Endodermal cell (in vitro differentiated cells): ENCODE measurements at regions not wholly inside any gene's neighbourhood (a gene's known extent, or its start where the extent isn't known, plus 50 kb on each side); places are given as distances from the start of the nearest gene placed in this dataset.

ENCODE experiments used
- DNase-seq: peaks from one replicate; pipeline ENCODE4 v3.0.0-alpha.2; 2017
- H3K27ac ChIP-seq: 2 replicates; pipeline ENCODE4 v1.5.1; 2013; ENCODE audit warnings: mild to moderate bottlenecking, low read depth, low read length, moderate library complexity
- H3K27me3 ChIP-seq: 2 replicates; pipeline ENCODE4 v1.6.1; 2013; ENCODE audit warnings: mild to moderate bottlenecking, low read length, moderate library complexity; ENCODE audit not compliant: insufficient read depth, control insufficient read depth, poor library complexity, severe bottlenecking
- H3K36me3 ChIP-seq: 2 replicates; pipeline ENCODE4 v1.7.0; 2013; ENCODE audit warnings: mild to moderate bottlenecking, low read length, moderate library complexity; ENCODE audit not compliant: control insufficient read depth, insufficient read depth
- H3K4me1 ChIP-seq: one replicate; pipeline ENCODE4 v1.7.0; 2013; ENCODE audit warnings: low read length; ENCODE audit not compliant: control insufficient read depth, insufficient read depth
- H3K4me3 ChIP-seq: 2 replicates; pipeline ENCODE4 v1.5.1; 2013; ENCODE audit warnings: mild to moderate bottlenecking, low read length, moderate library complexity
- H3K9ac ChIP-seq: 2 replicates; pipeline ENCODE4 v1.6.1; 2013; ENCODE audit warnings: mild to moderate bottlenecking, low read length, moderate library complexity; ENCODE audit not compliant: poor library complexity, severe bottlenecking; ENCODE audit errors: extremely low read depth
- H3K9me3 ChIP-seq: 2 replicates; pipeline ENCODE4 v1.6.1; 2013; ENCODE audit warnings: mild to moderate bottlenecking, low read length, moderate library complexity; ENCODE audit not compliant: control insufficient read depth
- H3K27ac Mint-ChIP-seq: 2 replicates; pipeline ENCODE4 v1.8.0; 2020; ENCODE audit warnings: mixed read lengths
- H3K27me3 Mint-ChIP-seq: 2 replicates; pipeline ENCODE4 v1.8.0; 2021; ENCODE audit warnings: mild to moderate bottlenecking, mixed read lengths; ENCODE audit not compliant: insufficient read depth
- H3K36me3 Mint-ChIP-seq: 2 replicates; pipeline ENCODE4 v1.8.0; 2020; ENCODE audit warnings: low read depth, mixed read lengths
- H3K4me1 Mint-ChIP-seq: 2 replicates; pipeline ENCODE4 v1.8.0; 2020; ENCODE audit warnings: mixed read lengths
- H3K4me3 Mint-ChIP-seq: 2 replicates; pipeline ENCODE4 v1.8.0; 2020; ENCODE audit warnings: mild to moderate bottlenecking, moderate library complexity, mixed read lengths
- H3K9me3 Mint-ChIP-seq: 2 replicates; pipeline ENCODE4 v1.8.0; 2020; ENCODE audit warnings: mild to moderate bottlenecking, mixed read lengths
- WGBS, 2 experiments: methylation state at CpG; one replicate each; pipeline versions ENCODE4 v1.1.5 to v1.1.7; 2013; ENCODE audit warnings: missing lambda C conversion rate in 2 of 2, mixed read lengths in 1 of 2; ENCODE audit not compliant: insufficient coverage in 1 of 2, insufficient read length in 1 of 2; 5-methylcytosine and 5-hydroxymethylcytosine counted together
- TF ChIP-seq, protein P1 (sequence below): fragments of 200-600 bp; sonication (generic); conservative IDR thresholded peaks from 2 replicates; pipeline ENCODE4 v1.5.0; 2021; ENCODE audit warnings: antibody characterized with exemption, mild to moderate bottlenecking

DNA sequence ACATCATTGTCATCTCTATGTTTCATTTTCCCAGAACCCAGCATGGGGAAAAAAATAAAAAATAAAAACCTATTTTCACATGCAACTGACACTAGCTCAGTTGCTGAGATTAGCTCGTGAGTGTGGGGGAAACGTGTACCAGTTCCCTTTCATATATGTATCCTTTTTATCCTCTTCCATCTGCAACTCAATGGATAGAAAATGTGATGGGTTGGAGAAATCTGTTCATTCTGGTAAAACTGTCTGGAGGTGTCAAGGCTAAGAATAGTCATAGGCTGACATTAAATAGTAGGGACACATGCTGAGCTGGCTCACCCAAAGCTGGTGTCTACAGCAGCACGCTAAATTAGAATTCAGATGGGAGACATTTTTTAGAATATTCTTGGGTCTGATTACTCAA is 519.3 kb downstream of the ELAVL2 start:
- TF ChIP-seq, protein P1, sequence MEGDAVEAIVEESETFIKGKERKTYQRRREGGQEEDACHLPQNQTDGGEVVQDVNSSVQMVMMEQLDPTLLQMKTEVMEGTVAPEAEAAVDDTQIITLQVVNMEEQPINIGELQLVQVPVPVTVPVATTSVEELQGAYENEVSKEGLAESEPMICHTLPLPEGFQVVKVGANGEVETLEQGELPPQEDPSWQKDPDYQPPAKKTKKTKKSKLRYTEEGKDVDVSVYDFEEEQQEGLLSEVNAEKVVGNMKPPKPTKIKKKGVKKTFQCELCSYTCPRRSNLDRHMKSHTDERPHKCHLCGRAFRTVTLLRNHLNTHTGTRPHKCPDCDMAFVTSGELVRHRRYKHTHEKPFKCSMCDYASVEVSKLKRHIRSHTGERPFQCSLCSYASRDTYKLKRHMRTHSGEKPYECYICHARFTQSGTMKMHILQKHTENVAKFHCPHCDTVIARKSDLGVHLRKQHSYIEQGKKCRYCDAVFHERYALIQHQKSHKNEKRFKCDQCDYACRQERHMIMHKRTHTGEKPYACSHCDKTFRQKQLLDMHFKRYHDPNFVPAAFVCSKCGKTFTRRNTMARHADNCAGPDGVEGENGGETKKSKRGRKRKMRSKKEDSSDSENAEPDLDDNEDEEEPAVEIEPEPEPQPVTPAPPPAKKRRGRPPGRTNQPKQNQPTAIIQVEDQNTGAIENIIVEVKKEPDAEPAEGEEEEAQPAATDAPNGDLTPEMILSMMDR: no peak
- Mint-ChIP-seq H3K4me1 (no peaks in the 10 kb centered on the region), H3K27ac (no peak overlapping the region), H3K36me3 (no peaks in the 10 kb centered on the region), H3K27me3 (no peaks in the 10 kb centered on the region), H3K4me3 (no peak overlapping the region), H3K9me3 (no peaks in the 10 kb centered on the region)
- no peaks in the 10 kb centered on the region for H3K36me3 ChIP-seq
- WGBS, 2 experiments: 80 to 88% methylated on average over 1 to 2 of the region's 3 CpGs
- no peak for DNase-seq
- no peaks in the 10 kb centered on the region for H3K27me3 ChIP-seq
- no peaks in the 10 kb centered on the region for H3K9me3 ChIP-seq
- no peaks in the 10 kb centered on the region for H3K4me1 ChIP-seq
- no peak overlapping the region for H3K9ac ChIP-seq
- H3K27ac ChIP-seq: no peak overlapping the region
- H3K4me3 ChIP-seq: no peak overlapping the region

DNA sequence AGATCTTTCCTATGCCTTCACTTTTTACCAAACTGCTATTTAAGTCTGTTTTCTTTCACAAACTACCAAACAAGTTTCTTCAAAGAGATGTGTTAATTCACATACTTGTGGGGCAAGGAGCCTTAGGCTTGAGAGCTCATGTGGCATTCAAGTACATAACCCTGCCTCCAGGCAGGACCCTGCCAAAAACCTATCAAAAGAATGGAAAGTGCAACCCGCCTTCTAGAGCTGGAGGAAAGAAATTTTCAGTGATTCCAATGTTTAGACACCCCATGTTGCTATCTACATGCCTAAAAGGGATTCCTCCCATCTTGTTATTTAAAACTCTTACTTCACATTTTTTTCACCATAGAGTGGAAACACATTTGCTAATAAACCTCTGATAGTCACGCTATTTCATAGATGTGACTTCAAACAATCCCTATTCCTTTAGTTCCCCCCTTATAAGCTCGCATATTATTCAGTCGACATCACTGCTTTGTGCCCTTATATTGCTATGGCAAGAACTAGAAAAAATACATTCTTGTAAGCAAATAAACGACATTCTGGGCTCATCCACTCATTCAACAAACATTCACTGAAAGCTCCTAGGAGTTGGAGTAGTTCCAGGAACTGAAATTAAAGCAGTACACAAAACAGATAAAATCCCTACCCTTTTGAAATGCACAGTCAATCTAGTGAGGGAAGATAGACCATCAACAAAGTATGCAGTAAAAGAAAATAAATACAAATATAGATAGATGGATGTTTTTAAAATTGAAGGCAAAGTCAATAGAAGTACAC is 518.1 kb downstream of the ELAVL2 start:
- H3K27me3 ChIP-seq: no peaks in the 10 kb centered on the region
- Mint-ChIP-seq H3K36me3 (no peaks in the 10 kb centered on the region), H3K9me3 (no peaks in the 10 kb centered on the region), H3K27ac (no peak overlapping the region), H3K27me3 (no peaks in the 10 kb centered on the region), H3K4me3 (no peak overlapping the region), H3K4me1 (no peaks in the 10 kb centered on the region)
- TF ChIP-seq, protein P1: no peak
- H3K4me3 ChIP-seq: no peak overlapping the region
- WGBS, 2 experiments: 94 to 95% methylated on average over 4 to 5 of the region's 5 CpGs
- H3K27ac ChIP-seq: no peak overlapping the region
- H3K4me1 ChIP-seq: no peaks in the 10 kb centered on the region
- no peaks in the 10 kb centered on the region for H3K9me3 ChIP-seq
- DNase-seq: no peak
- no peaks in the 10 kb centered on the region for H3K36me3 ChIP-seq
- H3K9ac ChIP-seq: no peak overlapping the region

GRCh38 chr9:23309800-23310199 is 516.2 kb downstream of the ELAVL2 start:
- TF ChIP-seq, protein P1: no peak
- Histone ChIP-seq H3K9ac (no peak overlapping the region), H3K27ac (no peak overlapping the region), H3K27me3 (no peaks in the 10 kb centered on the region), H3K4me1 (no peaks in the 10 kb centered on the region), H3K36me3 (no peaks in the 10 kb centered on the region), H3K9me3 (no peaks in the 10 kb centered on the region), H3K4me3 (no peak overlapping the region)
- no peak for DNase-seq
- H3K9me3 Mint-ChIP-seq: no peaks in the 10 kb centered on the region
- H3K4me3 Mint-ChIP-seq: no peak overlapping the region
- H3K27ac Mint-ChIP-seq: no peak overlapping the region
- H3K36me3 Mint-ChIP-seq: no peaks in the 10 kb centered on the region
- no peaks in the 10 kb centered on the region for H3K4me1 Mint-ChIP-seq
- no peaks in the 10 kb centered on the region for H3K27me3 Mint-ChIP-seq
